A673 (cell line): ENCODE measurements at regions not wholly inside any gene's neighbourhood (a gene's known extent, or its start where the extent isn't known, plus 50 kb on each side); places are given as distances from the start of the nearest gene placed in this dataset.

Source experiments
- EZH2 ChIP-seq: fragments of 200-600 bp; sonication (generic); IDR thresholded peaks from 2 replicates; pipeline ENCODE4 v1.6.1; 2017; ENCODE audit warnings: borderline replicate concordance, low read depth, mild to moderate bottlenecking, mixed read lengths, antibody characterized with exemption, low read length; ENCODE audit not compliant: poor library complexity, severe bottlenecking
- TF ChIP-seq, protein P1 (sequence below): fragments of 300-800, 200-600 bp; sonication (generic); conservative IDR thresholded peaks from 2 replicates; pipeline ENCODE4 v1.5.1; 2017; ENCODE audit warnings: low read depth, mild to moderate bottlenecking, antibody characterized with exemption, low read length, moderate library complexity, mixed read lengths

DNA sequence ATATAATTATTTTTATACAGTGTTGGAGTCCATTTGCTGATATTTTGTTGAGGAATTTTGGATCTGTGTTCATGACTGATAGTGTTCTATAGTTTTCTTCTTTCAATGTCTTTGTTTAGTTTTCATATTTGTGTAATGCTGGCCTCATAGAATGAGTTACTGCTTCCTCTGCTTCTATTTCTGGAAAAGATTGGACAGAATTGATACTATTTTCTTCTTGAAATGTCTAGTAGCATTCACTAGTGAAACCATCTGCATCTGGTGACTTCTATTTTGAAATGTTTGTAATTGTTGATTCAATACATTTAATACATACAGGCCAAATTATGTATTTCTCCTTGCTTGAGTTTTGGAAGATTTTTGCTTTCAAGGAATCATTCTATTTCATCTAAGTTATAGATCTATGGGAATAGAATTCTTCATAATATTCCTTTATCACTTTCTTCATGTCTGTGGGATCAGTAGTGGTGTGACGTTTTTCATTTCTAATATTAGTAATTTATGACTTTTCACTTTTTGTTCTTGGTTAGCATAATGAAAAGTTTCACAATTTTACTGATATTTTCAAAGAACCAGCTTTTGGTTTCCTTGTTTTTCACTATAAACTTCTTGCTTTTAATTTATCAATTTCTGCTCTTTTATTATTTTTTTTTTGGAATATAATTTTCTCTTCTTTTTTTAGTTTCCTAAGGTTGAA is 509.9 kb upstream of the VRK2 start:
- TF ChIP-seq EZH2 = no peak
- TF ChIP-seq, protein P1, sequence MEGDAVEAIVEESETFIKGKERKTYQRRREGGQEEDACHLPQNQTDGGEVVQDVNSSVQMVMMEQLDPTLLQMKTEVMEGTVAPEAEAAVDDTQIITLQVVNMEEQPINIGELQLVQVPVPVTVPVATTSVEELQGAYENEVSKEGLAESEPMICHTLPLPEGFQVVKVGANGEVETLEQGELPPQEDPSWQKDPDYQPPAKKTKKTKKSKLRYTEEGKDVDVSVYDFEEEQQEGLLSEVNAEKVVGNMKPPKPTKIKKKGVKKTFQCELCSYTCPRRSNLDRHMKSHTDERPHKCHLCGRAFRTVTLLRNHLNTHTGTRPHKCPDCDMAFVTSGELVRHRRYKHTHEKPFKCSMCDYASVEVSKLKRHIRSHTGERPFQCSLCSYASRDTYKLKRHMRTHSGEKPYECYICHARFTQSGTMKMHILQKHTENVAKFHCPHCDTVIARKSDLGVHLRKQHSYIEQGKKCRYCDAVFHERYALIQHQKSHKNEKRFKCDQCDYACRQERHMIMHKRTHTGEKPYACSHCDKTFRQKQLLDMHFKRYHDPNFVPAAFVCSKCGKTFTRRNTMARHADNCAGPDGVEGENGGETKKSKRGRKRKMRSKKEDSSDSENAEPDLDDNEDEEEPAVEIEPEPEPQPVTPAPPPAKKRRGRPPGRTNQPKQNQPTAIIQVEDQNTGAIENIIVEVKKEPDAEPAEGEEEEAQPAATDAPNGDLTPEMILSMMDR = no peak
